ENCODE measurements at regions not wholly inside any gene's neighbourhood (a gene's known extent, or its start where the extent isn't known, plus 50 kb on each side); places are given as distances from the start of the nearest gene placed in this dataset.
"Not testable (repeated sequence)": the region's sequence is repeated elsewhere in the genome, so short reads cannot be mapped to it uniquely, and the experiment has no call there.

DNA sequence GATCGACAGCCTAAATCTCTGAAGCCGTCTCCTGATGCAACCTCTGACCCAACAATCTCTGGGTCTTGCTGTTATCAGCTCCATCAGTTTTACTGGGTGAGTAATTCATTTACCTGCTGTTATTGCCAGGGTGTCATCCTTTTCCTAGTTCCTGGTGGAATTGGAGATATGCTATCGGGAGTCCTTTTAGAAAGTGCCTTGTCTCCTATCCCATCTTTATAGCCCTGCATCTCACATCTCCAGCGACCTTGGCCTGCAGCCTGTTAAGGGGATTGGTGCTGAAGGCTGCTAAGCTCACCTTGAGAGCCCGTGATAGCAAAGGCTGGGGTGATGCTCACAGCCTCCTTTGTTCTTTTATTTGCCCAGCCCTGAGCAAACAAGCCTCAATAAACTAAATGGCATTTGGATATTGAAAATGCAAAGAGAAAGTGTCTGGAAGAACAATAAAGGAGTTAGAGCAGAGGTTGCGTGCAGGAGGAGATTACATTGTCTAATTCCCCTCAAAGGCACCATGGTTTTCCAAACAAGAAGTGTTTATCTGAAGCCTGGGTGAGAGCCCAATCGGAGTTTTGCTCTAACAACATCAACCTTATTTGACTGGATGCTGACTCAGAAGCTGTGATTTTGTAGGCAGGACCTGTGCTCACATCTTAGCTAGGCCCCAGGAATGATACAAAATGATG is 101.8 kb downstream of the RPLP1 start:
- no peak for DNase-seq

- DNase-seq: no peak
These were observed 102.5 kb downstream of the RPLP1 start for GRCh38 chr15:69555080-69555479.

DNA sequence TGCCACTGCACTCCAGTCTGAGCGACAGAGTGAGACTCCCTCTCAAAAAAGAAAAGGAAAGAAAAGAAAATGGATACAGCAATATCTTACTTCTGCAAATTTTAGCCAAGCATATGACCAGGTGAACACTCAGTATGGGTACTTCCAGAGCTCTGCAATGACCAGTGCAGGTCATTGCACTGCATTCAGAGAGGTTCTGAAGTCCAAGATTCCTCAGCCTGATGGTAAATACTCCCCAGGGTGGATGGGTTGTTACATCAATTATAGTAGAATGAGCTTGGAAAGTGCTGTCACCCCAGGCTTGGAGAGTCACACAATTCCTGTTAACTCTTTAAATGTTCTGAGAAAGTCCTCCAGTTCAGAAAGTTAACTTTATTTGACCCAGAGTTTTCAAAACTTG is 103.7 kb downstream of the RPLP1 start:
- DNase-seq: no peak

DNA sequence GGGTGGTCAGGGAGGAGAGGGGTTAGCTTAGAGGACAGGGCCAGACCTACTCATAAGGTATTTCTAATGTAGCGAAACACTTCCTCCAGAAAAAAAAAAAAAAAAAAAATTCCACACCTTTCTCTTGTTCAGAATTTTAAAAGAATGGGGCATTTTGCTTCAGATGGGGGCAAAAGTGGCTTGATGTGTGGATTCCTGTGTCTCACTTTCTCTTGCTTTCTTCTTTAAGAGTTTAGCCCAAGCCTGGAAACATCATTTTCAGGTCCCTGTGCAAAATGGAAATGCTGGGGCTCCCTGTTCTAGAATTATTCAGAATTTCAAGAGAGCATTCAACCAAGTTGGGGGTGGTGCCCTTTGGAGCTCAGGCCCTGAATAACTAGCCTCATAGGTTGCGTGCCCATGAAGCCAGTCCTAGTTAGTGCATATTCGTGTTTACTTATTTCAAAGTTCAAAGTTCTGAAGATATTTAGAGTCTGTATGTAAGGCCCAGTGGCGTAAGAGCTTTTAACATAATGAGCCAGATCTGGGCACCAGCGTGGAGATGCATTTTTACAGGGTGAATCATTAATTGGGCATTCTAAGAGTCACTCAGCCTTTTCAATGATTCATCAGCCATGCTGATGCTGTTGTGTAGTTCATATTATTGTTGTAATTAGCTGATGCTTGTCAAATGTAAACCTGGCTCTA is 104.5 kb downstream of the RPLP1 start:
- DNase-seq: no peak

- no peak for DNase-seq
These were observed 105.2 kb downstream of the RPLP1 start for GRCh38 chr15:69557707-69558409.

DNA sequence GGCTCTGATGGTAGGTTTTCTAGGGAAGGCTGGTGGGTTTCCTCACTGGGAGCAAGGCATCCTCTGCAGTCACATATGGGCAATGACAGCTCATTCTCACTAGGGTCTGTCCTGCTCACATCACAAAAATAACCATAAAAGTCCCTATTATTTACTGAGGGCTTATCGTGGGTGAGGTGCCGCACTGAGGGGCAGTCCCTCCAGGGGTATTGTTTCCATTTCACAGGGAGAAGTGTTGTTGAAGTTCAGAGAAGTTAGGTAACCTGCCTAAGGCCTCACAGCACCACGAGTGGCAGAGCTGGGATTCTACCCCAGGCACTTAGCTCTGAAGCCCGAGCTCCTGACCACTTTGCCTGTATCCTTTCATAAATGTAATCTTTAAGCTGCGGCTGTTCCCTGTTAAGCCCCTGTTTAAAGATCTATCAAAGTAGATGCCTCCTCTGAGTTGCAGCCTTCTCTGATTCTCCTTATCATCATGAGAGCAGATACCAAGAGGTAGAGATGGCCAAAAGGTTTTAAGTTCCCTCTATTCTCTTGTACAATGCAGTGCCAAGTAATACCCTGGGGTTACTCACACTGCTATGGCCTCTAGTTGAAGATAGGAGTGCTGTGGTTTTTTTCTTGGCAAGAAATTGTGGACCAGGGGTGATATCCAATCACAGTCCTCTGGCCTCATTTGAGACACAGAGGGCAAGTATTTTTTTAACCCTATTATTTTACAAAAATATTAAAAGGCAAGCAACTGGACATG is 107.0 kb downstream of the RPLP1 start:
- DNase-seq: no peak

GRCh38 chr15:69561071-69561784 is 108.6 kb downstream of the RPLP1 start:
- DNase-seq: no peak

- DNase-seq: no peak
These were observed 109.5 kb downstream of the RPLP1 start for GRCh38 chr15:69562116-69562515.

GRCh38 chr15:69562564-69562963 is 109.9 kb downstream of the RPLP1 start:
- no peak for DNase-seq

GRCh38 chr15:69565066-69565655 is 112.5 kb downstream of the RPLP1 start:
- DNase-seq: no peak

GRCh38 chr15:69567238-69567760 is 114.7 kb downstream of the RPLP1 start:
- DNase-seq: not testable (repeated sequence)

DNA sequence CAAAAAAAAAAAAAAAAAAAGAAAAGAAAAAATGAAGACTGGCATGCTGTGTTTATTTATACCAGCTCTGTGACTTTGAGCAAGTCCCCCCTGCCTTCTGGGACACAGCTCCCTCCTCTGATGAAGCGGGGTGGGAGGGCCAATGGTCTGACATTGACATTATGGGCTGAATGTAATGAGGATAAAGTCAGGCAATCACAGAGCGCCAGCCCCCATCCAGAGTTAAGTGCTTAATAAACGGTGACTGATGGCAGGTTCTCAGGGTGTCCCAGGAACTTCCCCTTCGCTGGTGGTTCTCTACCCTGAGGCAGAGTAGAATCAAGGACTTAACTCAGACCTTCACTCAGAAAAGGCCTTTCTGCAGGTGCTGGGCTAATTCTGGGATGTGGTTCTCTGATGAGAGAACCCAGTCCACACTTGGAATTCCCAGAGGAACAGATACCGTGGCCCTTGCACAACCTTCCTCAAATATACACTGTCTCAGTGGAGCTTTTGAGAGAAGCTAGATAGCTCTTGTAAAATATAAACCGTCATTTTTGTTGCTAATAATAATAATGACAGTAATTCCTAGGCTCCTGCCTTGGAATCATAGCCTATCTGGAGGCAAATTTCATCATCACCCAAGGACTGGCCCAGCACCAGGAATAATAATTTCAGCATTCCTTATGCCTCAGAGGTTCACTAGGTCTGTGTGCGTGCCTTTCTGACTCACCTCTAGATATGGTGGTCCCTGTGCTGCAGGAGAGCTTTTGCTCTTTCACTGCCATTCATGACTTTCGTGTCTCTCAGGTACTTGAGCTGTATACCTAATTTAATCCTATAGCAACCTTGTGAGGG is 115.8 kb downstream of the RPLP1 start:
- no peak for DNase-seq

DNA sequence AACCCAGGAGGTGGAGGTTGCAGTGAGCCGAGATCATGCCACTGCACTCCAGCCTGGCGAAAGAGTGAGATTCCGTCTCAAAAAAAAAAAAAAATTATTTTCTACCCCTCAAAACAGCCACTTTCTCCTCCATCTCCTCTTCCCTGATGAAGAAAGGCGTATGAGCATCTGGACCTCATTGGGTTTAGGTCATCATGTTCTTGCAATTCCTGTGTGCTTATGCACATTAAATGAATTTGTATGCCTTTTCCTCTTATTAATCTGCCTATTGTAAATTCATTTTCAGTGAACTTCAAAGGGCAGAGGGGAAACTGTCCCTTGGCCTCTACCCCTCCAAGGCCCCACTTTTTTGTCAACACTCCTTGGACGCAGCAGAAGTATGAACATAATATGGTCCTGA is 117.8 kb downstream of the RPLP1 start:
- DNase-seq: no peak

DNA sequence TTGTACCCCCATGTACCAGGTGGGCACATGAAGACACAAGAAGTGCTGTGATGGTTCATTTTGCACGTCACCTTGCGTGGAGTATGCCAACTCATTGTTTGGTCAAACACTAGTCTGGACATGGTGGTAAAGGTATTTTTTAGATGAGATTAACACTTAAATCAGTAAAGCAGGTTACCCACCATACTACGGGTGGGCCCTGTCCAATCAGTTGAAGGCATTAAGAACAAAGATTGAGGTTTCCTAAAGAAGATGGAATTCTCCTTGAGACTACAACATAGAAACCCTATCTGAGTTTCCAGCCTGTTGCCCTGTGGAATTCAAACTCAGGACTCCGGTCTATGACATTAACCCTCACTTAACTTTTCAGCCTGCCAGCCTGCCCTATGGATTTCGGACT is 118.4 kb downstream of the RPLP1 start:
- no peak for DNase-seq

DNA sequence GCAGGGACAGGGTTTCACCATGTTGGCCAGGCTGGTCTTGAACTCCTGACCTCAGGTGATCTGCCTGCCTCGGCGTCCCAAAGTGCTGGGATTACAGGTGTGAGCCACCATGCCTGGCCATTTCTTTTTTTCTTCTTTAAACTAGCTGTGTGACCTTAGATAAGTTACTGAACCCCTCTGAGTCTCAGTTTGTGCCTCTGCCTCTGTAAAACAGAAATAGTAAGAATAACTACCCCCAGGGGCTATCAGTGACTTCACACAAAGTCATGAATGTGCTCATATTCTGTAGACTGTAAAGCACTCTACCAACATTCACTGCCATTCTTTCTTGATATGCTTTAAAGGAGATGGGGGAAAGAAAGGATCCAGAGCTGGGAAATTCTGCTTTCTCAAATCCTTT is 120.7 kb downstream of the RPLP1 start:
- not testable (repeated sequence) for DNase-seq

DNA sequence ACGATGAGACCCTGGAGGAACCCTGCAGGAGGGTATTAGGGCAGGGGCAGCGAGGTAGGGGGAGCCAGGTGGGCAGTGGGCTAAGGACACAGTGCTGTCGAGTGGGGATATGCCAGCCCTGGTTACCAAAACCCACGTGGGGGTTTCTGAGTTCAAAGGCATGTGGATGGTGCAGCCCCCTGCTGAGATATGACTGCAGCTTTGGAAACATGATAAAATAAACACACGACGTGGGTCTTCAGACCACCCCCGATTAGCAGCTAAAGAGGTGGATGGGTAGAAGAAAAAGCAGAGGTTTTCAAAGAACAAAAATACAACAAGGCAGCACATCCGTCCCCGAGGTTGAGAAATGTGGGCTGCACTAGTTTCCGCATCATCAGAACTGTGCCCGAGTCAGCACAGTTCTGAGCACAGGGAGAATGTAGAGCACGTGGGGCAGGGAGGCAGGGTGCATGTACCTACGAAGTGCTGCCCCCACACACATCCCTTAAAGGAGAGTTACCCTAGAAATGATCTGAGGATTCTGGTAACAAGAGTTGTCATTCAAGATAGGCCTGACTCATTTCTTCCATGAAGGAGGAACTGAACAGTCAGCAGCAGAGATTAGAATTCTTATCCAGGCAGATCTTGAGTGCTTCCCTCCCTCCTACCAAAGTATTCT is 121.3 kb downstream of the RPLP1 start:
- no peak for DNase-seq

- no peak for DNase-seq
These were observed 121.9 kb downstream of the RPLP1 start for GRCh38 chr15:69574506-69574905.

- no peak for DNase-seq
These were observed 122.8 kb downstream of the RPLP1 start for GRCh38 chr15:69575387-69575786.

- peak; percentile 63 for DNase-seq
These were observed 123.5 kb downstream of the RPLP1 start for GRCh38 chr15:69576035-69576526.

- DNase-seq: no peak
These were observed 124.3 kb downstream of the RPLP1 start for GRCh38 chr15:69576948-69577351.
